ACHN (cell line): ENCODE measurements at regions not wholly inside any gene's neighbourhood (a gene's known extent, or its start where the extent isn't known, plus 50 kb on each side); places are given as distances from the start of the nearest gene placed in this dataset.

Source experiments
- DNase-seq: peaks from one replicate; pipeline ENCODE4 v3.0.0-alpha.2; 2015
- in situ Hi-C: cut with HindIII; loops from 2 replicates; pipeline ENCODE4 v1.10.0; 2017; ENCODE audit warnings: low sequenced_read_pairs, low pct_ligation_motif_present, low pct_unique_long_range_greater_than_20kb

DNA sequence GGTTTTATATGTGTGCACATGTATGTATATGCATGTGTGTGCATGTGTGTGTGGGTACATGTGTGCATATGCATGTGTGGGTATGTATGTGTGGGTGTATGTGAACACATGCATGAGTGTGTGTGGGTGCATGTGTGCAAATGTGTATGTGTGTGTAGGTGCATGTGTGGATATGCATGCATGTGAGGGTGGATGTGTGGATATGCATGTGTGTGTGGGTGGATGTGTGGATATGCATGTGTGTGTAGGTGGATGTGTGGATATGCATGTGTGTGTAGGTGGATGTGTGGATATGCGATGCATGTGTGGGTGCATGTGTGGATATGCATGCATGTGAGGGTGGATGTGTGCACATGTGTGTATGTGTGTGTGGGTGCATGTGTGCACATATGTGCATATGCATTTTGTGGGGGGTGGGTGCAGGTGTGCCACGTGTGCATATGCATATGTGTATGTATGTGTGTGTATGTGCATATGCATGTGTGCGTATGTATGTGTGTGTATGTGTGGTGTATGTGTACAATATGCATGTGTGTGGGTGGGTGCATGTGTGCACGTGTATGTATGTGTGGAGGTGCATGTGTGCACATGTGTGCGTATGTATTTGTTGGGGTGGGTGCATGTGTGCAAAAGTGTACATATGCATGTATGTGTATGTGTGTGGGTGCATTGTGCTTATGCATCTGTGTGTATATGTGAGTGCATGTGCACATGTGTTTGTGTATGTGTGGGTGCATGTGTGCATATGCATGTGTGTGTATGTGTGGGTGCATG, 144.2 kb downstream of the GAS1 start:
- in situ Hi-C loops = no loop called here
- no peak for DNase-seq

DNA sequence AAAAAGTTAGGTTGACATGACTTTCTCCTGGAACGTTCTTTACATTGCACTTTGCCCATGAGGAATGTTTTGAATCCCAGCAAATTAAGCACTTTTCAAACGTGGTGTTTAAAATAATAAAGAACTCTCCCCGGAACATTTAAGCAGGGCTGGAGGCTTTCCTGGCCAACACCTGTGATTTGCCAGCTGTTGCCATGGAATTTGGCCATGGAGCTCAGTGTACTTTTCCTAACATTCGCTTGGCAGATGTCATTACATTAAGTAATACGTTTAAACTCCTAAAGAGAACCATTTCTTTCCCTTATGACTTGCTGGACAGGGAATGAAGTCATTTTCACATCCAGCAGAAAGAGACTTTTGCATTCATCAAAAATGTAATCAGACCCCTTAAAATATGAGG, 146.1 kb downstream of the GAS1 start:
- in situ Hi-C loops = no loop called here
- DNase-seq = no peak

DNA sequence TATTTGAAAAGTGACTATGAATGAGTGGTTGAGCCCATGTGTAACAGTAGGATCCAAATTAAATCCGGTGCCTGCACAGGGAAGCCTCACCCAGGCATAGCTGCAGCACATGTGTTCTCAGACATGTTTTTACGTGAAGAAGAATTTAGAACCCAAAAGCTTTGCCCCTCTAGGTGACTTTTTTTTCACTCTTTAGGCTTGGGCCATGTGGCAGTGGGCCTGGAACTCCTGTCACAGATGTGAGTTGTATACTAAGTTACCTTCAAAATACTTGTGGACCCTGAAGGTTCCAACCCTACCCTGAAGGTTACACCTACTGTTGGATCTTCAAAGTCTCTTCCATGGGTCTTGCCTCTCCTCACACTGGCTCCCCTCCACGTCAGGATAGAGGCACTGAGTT, 146.6 kb downstream of the GAS1 start:
- in situ Hi-C loops = no loop called here

DNA sequence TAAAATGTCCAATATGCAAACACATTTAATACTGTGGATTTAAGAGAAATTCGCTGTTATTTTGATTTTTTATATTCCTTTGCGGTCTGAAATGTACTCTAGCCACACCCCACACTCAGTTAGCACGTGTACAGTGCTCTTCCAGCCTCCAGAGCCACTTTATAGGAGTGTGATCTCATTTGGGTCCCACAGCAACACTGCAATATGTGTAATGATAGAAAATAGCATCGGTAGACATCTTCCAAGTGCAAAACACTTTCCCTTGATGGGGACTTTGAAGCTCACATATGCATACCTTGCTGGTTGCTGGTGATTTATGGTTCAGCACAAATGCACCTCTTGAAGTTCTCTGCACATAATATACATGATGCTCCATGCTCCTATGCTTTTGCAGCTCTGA, 148.3 kb downstream of the GAS1 start:
- in situ Hi-C loops = no loop called here
- DNase-seq = no peak

More for the DNA sequence above, 146.6 kb downstream of the GAS1 start:
- no peak for DNase-seq

DNA sequence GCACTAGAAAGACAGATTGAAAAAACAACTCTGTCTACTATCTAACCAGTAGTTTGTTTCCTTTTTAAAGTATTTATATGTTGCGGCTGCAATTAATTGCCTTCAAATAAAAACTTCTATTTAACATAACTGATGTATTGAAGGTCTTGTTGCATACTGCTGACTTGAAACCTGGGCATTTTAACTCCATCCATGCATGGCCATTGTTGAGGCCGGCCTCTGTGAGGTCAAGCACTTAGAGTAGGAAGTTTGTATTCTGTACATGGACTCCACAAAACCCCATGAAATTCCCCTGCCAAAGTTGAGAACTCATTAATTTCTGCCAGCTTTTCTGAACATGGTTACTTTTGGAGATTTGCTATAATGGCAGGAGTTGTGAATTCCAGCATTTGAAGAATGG, 150.6 kb downstream of the GAS1 start:
- in situ Hi-C loops = no loop called here
- no peak for DNase-seq

DNA sequence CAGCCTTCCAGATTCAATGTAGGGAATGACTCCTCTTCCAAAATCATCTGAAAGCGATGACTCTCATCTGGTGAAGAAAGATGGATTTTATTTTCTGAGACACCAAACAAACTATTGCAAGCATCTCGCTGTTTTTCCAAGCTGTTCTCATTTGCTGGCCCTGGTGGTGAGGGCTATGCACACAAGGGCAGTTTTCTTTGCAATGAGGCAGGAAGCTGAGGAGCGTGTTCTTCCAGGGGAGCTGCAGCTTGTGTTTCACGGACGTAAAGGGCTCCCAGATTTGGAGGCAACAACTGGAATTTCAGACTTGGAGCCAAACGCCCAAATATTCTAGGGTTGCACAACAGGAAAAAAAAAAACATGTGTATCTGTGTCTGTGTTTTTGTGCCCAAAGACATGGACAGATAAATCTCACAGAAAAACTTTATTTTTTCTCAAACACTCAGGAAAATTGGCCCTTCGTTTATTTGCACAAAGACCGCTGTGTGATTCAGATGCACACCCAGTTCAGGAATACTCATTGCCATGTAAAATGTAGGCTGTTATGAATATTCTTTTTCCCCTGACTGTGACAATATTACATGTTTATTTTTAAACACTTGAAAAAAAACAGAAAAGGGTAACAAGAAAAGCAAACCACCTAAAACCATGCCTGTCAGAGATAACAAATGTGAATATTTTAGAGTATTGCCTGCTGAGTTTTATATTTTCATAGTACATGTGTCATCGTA, 151.3 kb downstream of the GAS1 start:
- DNase-seq = no peak
- in situ Hi-C loops = no loop called here

DNA sequence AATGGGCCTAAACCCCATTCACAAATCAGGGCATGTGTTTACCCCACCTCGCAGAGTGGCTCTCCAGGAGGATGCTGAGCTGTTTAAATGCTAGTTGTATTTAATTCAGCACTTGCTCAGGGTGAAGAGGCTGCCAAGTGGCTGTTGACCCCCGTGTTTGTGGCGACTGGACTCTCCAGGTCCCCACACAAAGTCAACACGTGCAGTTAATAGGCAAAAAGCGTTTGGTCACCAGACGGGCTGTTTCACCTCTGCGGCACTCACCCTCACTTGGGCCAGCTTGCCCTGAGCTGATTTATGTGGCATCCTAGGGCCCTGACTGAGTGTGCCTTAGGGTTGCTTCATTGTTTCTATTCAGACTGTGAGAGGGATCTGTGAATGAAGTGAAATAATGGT, 152.3 kb downstream of the GAS1 start:
- in situ Hi-C loops = no loop called here
- no peak for DNase-seq

DNA sequence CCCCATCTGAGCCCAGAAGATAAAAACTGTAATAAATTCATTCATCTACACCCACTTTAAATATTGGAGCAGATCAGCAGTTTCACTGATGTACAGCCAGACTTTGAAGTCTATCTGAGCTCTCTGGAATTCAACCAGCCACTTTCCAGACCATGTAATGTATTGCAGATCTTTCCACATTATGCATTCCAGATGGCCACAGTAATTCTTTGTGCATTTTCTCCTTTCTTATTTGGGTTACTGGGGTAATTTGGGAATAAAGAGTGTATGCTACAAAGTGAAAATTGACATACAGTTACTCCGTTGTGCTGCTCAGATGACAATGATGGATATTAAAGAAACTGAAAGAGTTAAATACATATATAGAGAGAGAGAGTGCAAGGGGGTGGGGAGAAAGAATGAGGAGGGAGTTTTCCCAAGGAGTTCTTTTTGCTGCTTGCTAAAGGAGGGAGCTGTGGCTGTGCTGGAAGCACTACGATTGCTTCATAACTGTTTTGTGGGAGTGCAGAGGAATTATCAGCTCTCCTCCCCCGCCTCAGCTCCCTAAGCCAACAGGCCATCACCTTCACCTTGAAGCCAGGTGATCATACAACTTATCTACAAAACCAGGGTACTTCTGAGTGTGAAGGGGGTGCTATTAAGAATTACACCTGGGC, 152.8 kb downstream of the GAS1 start:
- DNase-seq = no peak
- in situ Hi-C loops = no loop called here

DNA sequence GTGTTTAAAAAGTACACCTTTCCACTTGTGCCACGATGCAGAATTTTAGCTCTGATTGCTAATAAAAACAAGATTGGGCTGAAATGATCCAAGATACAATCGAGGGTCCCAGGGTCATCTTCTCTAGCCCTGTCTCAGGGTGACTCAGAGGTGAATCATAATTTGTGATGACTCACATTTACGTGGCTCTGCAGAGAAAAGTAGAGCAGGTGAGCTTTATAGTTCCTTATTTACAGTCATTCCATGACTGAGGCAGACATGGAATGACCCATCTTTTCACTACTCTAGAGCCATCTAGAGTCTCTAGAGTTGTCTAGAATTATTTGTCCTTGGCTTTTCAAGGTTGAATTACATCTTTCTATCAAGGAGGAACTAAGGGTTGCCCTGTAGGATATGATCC, 155.2 kb downstream of the GAS1 start:
- in situ Hi-C loops = no loop called here
- no peak for DNase-seq

DNA sequence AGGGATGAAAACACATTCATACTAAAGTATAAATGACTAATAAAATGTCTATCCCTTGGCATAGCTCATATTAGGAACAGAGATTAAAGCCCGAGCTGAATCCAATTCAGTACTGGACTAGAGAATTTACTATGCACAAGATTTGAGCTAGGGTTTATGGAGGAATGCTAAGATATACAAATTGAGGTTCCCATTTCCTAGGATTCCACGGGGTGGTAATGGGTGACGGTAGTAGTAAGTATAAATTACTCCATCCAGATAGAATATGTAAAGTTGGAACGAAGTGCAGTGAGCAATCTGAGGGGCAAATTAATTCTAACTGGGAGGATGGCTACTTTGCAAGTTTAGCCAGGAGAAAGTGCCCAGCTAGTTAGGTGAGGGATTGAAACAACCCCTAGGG, 156.5 kb downstream of the GAS1 start:
- in situ Hi-C loops = no loop called here
- DNase-seq = no peak

DNA sequence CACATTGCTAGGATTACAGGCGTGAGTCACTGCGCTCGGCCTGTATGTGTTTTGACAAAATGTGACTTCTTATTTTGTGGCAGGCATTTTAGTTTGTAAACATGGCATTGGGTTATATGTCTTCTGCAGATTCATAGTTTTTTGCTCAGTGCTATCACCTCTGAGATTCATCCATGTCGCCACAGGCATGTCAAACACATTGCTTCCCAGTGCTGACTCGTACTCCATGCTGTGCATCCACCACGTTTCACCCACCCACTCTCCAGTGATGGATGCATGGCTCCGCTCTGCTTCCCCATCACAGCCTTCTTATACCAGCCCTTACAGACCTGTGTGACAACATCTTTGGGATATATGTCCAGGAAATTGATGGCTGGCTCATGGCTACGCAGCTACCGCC, 158.8 kb downstream of the GAS1 start:
- DNase-seq = no peak
- in situ Hi-C loops = no loop called here

DNA sequence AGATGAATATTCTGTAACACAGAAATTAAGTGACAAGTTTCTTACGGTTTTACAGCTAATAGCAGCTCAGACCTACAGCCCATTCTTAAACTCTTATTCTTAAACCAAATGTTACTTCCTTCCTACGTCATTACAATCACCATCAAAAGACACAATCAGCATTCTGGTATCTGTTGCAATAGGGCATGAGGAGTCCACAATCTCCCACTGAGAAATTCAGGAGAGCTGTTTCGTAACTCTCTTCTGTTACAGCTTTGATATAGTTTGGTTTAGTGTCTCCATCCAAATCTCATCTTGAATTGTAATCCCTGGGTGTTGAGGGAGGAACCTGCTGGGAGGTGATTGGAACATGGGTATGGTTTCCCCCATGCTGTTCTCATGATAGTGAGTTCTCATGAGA, 163.4 kb downstream of the GAS1 start:
- in situ Hi-C loops = no loop called here
- no peak for DNase-seq

DNA sequence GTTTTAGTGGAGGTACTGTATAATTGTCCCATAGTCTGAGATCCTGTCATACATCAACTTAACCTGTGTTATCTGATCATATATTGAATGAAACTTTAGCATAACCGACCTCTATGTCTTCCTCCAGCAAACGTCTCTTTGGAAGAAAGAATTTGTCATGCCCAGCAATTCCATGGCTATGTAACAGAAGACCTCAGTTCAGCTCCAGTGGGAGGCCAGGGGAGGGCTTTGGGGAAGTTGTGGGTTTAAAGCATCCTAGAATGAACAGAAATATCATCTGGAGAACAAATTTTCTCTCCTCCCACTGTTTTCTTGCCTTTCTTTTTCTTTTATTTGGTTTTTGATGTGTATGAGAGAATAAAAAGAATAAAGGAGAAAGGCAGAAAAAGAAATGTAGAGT, 164.5 kb downstream of the GAS1 start:
- in situ Hi-C loops = no loop called here
- no peak for DNase-seq

DNA sequence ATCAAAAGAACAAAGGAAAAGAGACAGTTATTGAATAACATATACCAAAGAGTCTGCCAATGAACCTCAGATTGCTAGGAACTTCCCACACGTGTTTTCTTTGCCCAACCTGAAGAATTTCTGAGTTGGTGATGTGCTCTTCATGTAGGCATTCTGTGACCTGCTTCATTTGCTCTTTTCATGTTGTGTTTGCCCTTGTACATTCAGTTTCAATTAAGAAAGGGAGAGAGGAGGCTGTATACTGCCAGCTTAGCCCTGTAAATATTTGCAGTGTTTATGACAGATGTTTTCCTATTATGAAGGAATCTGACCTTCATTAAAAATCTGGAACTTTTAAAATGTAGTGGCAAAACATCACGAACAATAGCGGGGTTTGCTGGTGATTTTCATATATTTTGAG, 168.5 kb downstream of the GAS1 start:
- DNase-seq = no peak
- in situ Hi-C loops = no loop called here

DNA sequence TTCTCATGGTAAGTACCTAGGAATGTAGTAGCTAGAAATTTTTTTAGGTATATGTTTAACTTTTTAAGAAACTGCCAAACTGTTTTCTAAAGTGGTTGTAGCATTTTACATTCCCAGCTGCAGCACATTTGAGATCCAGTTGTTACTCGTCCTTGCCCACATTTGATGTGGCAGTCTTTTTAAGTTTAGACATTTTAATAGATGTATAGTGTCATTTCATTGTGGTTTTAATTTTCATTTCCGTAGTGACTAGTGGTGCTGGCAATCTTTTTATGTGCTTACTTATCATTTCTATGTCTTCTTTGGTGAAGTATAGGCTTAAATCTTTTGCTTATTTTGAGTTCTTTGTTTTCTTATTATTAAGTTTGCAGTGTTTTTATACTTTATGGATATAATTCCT, 171.6 kb downstream of the GAS1 start:
- in situ Hi-C loops = no loop called here
- no peak for DNase-seq

DNA sequence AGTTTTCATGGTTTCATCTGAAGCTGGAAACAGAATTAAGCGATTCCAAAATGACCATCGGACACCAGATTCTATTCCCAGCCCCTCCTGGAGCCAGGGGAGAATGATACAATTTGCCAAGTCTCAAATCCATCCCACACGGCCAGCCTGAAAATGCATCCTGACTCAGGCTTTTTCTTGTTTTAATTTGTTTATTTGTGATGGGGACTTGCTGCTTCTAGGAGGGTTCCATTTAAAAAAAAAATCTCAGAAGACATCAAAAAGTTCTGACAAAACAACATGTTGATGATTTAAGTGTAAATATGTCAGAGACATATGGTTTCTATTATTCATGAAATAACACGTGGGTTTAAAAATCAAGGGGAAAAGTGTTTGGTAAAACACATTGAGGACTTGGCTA, 173.2 kb downstream of the GAS1 start:
- no peak for DNase-seq
- in situ Hi-C loops = no loop called here

DNA sequence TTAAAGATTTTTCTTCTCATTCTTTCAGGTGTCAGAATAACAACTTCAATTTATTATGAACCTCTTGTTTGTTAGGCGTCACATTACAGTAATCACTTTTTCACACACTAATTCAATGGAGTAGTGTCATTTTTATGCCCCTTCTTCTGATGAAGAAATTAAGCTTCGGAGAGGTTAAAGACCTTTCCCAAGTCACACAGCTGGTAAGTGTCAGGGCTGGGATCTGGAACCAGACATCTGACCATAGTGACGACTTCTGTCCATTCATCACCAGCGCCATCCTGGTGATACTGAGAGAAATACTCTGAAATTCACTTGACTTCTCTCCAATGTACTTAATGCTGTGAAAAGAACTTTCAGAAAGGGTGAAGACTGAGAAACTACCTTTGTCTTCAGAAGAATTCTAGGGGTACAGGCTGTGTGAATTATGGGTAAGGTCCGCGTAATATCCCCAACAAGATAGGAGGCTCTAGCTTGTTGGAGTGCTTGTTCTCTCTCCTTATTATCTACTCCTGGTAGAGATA, 173.8 kb downstream of the GAS1 start:
- DNase-seq = no peak
- in situ Hi-C loops = no loop called here

DNA sequence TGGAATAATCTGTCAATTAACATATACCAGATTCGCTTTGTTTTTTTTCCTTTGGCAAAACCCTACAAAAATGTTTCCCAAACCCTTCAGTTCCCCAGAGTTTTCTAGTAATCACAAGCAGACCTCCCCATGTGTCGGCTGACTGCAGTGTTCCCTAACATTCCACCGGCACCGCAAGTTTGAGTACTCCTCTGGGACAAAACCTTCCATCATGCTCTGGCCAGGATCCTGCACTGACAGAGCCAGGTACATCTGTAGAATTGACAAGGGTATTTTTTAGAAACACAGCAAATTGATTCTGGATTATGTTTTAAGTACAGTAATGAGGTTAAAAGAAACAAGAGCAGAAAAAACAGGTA, 174.7 kb downstream of the GAS1 start:
- no peak for DNase-seq
- in situ Hi-C loops = no loop called here

DNA sequence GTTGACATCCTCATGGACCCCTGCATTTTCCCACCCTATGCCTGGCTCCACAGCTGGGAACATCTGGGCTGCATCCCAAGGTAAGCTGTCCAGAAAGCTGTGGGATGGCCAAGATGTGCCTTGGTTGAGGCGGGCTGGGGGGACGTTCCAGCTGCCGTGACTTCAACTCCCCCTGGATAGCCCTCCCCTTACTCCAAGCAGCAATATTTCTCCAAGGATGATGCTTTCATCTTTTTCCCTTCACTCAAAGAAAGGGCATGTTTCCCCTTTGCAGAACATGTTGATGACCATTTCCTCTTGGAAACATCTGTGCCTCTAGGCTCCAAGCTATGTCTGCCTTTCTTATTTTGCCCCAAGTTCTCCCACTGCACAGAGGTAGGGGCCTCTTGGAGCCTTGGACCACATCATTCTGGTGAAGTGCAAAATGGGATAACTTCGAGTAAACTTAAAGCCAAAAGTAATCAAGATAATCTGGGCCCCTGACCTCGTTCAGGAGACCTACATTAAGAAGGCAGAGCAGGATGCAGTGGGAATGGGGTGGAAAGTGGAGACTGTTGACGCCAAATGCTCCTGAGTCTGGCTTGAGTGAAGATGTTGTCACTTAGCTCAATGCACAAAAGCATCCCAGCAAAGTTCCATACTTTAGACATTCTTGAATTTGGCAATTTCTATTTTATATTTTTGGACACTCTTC, 175.2 kb downstream of the GAS1 start:
- DNase-seq = no peak

More for the DNA sequence above, 175.2 kb downstream of the GAS1 start:
- in situ Hi-C loops = no loop called here
